ENCODE measurements at regions not wholly inside any gene's neighbourhood (a gene's known extent, or its start where the extent isn't known, plus 50 kb on each side); places are given as distances from the start of the nearest gene placed in this dataset.
A peak's percentile ranks its signal among the peaks of the same experiment; 100 is the strongest.

GRCh38 chr20:39243962-39244361 lies 281.8 kb downstream of the DHX35 start:
- DNase-seq (ENCODE audit: low read depth in 2 of 2), result no peak

DNA sequence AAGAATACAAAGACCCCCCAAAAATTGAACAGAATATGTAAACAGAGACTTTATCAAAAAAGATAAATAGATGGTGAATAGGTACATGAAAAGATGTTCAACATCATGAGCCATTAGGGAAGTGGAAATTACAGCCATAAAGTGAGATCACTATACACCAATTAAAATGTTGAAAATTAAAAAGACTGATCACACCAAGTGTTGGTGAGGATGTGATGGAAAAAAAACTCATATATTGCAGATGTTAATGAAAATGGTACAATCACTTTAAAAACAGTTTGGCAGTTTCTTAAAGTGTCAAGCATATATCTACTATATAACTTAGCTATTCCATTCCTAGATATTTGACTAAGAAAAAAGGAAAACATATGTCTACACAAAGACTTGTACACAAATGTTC lies 280.5 kb downstream of the DHX35 start:
- DNase-seq (ENCODE audit: low read depth in 2 of 2), result no peak

- no peak for DNase-seq (ENCODE audit: low read depth in 2 of 2)
Observed at GRCh38 chr20:39234520-39235095, 272.5 kb downstream of the DHX35 start.

DNA sequence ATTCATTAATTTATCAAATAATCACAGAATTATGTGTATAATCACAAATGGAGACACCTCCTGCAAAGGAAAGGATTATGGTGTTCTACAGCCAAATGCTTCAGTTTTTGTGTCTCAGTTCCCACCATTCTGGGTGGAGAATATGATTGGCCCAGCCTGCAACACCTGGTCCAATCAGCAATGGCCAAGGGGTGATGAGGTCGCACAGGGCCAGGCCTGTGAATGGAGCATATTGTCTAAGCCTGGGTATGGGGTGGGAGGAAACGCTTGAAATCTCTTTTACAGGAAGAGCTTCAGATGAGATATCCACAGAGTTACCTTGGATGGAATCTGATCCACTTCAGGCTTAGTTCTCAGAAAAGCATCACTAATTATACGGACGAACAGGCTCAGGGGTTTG lies 271.6 kb downstream of the DHX35 start:
- DNase-seq (ENCODE audit: low read depth in 2 of 2), result no peak

DNA sequence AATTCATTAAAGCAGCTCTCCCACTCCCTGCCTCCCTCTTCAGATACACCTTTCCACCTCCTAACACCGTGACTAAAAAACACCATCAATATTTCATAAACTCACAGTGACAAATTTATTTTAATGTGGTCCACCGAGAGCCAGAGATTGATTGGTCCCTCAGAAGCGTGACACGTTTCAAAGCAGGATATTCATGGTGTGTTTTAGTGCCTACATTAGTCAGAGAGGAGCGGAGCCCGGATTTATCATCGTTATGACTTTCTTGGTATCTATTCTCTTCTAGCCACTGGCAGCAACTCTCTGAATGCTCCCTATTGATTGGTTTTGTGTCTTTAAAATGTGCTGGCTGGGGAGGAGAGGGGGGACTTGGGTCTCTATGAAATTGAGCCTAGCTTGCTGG lies 265.3 kb downstream of the DHX35 start:
- DNase-seq (ENCODE audit: low read depth in 2 of 2), result no peak

GRCh38 chr20:39225978-39226377 lies 263.8 kb downstream of the DHX35 start:
- DNase-seq (ENCODE audit: low read depth in 2 of 2), result no peak

DNA sequence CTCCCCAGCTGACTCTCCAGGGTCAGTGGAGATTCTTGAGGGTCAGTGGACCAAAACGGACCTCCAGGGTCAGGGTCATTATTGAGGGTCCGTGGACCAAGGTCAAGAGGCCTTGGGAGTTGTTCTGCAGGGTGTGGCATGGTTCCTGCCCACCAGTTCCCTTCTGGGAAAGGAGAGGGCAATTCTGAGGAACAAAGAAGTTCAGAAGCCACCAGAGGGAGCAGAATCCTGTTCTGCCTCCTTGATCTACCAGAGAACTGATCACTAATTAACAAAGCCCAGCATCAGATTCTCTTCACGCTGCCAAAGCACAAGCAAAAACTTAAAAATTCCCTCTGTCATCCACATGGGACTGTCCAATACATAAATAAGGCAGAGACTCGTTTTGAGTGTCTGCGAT lies 263.4 kb downstream of the DHX35 start:
- DNase-seq (ENCODE audit: low read depth in 2 of 2), result no peak

- no peak for DNase-seq (ENCODE audit: low read depth in 2 of 2)
Observed at GRCh38 chr20:39222101-39222500, 260.0 kb downstream of the DHX35 start.

DNA sequence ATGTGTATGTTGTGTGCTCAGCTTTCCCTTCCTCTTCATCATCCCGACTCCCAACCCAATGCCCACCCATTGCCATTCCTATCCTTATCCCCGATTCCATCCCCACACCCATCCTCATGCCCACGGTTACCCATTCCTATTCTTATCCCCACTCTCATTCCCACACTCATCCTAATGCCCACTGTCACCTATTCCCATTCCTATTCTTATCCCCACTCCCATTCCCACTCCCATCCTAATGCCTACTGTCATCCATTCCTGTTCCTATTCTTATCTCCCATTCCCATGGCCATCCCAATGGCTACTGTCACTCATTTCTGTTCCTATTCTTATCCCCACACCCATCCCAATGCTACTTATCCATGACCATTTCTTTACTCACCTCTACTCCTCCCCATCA lies 254.1 kb downstream of the DHX35 start:
- no peak for DNase-seq (ENCODE audit: low read depth in 2 of 2)

- no peak for DNase-seq (ENCODE audit: low read depth in 2 of 2)
Observed at GRCh38 chr20:39214828-39215227, 252.7 kb downstream of the DHX35 start.

DNA sequence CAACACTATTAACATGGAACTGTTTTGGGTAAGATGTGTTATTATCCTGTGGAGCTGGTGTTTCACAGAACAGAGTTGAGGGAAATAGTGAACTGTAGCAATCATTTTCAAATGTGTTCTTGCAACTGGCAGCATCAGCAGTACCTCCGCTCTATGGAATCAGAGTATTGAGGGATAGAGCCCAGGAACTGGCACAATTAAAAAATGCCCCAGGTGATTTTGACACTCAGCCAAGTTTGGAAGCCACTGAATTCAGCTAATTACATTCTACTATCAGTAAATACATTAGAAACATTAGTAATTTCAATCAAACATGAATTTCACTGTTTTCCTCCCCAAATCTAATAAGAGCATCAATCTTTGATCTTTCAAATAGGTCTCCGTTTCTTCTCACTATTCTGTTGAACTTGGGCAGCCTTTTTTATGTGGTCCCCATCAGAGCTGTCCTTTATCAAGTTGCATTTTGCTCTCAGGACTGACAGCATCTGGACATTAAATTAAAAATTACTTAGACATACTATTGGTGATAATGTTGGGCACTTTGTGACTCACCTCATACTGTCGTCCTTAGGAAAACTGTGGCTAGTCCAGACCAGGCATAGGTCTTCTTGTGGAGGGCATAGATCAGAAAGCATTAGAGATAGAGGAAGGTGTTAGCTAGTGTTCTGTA lies 251.5 kb downstream of the DHX35 start:
- DNase-seq (ENCODE audit: low read depth in 2 of 2), result no peak

- no peak for DNase-seq (ENCODE audit: low read depth in 2 of 2)
Observed at GRCh38 chr20:39211060-39211748, 249.1 kb downstream of the DHX35 start.

- no peak for DNase-seq (ENCODE audit: low read depth in 2 of 2)
Observed at GRCh38 chr20:39210341-39211036, 248.3 kb downstream of the DHX35 start.

- DNase-seq (ENCODE audit: low read depth in 2 of 2), result no peak
Observed at GRCh38 chr20:39206899-39207564, 244.9 kb downstream of the DHX35 start.

DNA sequence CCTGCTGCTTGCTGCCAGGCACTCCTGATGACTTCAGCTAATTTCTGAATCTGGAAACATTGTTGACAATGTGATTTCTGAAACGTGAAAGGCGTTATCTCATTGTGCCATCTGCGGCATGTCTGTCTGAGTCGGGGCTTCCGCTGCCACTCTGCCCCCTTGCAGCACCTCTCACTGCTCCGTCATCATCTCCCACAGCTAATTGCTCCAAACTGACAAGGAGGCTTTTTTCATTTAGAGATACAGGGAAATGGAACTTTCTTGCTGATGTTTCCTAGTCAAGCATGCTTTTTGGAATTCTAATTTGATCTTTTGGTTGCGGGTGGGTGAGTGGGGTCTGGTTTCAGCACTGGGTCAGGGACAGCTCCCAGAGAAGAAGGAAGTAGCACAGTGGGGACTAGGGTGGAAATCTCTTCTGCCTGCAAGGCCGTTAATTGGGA lies 233.5 kb downstream of the DHX35 start:
- no peak for DNase-seq (ENCODE audit: low read depth in 2 of 2)

DNA sequence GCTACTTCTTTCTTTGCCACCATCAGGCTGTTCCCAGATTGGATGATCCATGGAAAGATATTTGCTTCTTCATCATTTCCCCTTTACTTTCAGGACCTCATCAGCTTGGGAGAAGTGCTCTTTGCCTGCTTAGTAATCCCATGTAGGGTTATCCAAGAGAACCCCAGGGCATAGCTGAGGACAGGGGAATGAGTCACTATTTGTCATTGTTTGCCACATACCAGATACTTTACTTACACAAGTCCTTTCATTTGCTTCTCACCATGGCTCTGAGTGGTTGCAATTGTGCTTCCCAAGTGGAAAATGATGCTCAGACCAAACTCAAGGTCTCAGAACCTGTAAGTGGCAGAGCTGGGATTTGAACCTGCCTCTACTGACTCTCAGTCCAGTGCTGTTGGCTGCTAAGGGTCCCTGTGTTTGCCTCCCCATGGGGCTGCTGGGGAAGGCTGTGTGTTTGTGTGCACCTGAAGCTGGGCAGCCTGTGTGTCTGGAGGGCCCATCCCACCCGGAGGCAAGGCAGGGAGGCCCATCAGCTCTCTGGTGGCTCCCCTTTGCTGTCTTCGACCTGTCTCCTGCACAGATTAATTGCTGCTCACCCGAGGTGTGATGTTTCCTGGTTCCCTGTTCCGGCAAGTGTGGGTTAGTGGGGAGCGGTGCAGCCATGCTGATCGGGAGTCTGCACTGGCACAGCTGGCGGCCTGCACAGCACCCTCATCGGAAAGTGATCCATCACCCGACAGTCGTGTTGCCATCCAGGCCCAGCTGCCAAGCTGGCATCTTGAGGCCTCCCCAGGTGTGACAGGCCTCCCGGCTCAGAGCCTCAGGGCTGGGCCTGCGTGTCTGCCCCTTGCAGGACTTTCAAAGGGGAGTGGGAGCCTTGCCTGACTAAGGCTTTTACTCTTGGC lies 228.8 kb downstream of the DHX35 start:
- peak in 1 of 2 donors; percentile 2 for DNase-seq (ENCODE audit: low read depth in 2 of 2)

DNA sequence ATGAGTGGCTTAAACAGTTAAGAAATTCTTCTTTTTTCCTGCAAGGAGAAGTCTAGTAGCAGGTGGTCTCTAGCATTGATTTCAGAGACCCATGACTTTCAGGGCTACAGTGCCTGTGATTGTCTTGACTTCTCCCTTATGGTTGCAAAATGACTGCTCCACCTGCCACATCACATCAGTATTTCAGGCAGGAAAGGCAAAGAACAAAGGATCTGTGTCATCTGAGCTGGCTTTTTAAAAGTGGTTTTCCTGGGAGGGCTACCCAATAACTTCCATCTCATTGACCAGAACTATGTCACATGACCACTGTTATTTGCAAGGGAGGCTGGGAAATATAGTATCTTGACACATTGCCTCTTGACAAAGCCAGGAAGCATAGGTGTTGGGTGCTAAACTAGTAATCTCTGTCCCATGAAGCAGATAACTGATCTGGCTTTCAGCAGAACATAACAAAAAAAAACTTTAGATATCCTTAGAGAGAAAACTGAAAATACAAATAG lies 226.2 kb downstream of the DHX35 start:
- DNase-seq (ENCODE audit: low read depth in 2 of 2), result no peak

DNA sequence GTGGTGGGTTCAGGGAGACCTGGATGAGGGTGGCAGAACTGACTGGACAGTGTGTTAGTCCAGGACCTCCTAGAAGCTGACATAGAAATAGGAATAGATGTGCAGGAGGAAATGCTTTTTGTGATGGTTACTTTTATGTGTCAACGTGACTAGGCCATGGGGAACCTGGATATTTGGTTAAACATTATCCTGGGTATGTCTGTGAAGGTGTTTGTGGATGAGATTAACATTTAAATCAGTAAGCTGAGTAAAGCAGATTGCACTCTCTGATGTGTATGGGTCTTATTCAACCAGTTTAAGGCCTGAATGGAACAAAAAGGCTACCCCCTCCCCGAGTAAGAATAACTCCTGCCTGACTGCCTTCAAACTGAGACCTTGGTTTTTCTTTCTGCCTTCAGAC lies 219.3 kb downstream of the DHX35 start:
- no peak for DNase-seq (ENCODE audit: low read depth in 2 of 2)

DNA sequence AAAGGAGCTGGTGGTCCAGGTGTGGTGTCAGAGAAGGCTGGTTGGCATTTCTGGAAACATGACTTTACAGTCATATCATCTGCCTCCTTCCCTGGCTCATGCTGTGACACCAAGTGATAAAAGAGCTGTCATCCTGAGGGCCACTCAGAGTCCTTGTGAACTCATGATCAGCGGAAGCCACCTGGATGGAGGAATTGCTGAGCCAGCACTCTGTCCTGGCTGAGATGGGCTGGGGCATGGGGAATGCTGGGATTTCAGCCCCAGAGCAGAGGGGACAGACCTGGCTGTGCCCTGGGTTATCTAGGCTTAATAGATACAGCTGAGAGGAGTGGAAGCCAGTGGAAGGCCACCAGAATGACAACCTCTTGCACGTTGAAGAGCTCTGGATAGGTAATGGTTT lies 214.3 kb downstream of the DHX35 start:
- DNase-seq (ENCODE audit: low read depth in 2 of 2), result no peak

GRCh38 chr20:39170896-39171463 lies 208.8 kb downstream of the DHX35 start:
- DNase-seq (ENCODE audit: low read depth in 2 of 2), result no peak

Data from lung microvascular endothelial cell (primary cell).